Spinal cord (tissue), 9 donors: ENCODE measurements at regions not wholly inside any gene's neighbourhood (a gene's known extent, or its start where the extent isn't known, plus 50 kb on each side); places are given as distances from the start of the nearest gene placed in this dataset.
"Not testable (repeated sequence)": the region's sequence is repeated elsewhere in the genome, so short reads cannot be mapped to it uniquely, and the experiment has no call there.

Source experiments
- DNase-seq, 6 donors: peaks; one replicate each; pipeline versions ENCODE4 v3.0.0 to v3.0.0-alpha.2; 2013 to 2015; ENCODE audit warnings: low spot score in 6 of 6, low read depth in 4 of 6
- H3K27ac ChIP-seq: one replicate; pipeline ENCODE4 v1.5.1; 2013; ENCODE audit warnings: low read depth, low read length, control low read depth
- H3K27me3 ChIP-seq: one replicate; pipeline ENCODE4 v1.6.1; 2013; ENCODE audit warnings: low read length; ENCODE audit not compliant: control insufficient read depth, insufficient read depth
- H3K36me3 ChIP-seq: one replicate; pipeline ENCODE4 v1.6.1; 2013; ENCODE audit warnings: low read length; ENCODE audit not compliant: control insufficient read depth, insufficient read depth
- H3K4me1 ChIP-seq: one replicate; pipeline ENCODE4 v1.6.1; 2013; ENCODE audit warnings: low read length; ENCODE audit not compliant: control insufficient read depth, insufficient read depth
- H3K4me3 ChIP-seq: one replicate; pipeline ENCODE4 v1.5.1; 2013; ENCODE audit warnings: low read depth, low read length, control low read depth
- H3K9me3 ChIP-seq: one replicate; pipeline ENCODE4 v1.6.1; 2013; ENCODE audit warnings: low read length; ENCODE audit not compliant: control insufficient read depth, insufficient read depth
- WGBS: methylation state at CpG from one replicate; pipeline ENCODE4 v1.1.5; 2013; ENCODE audit warnings: missing lambda C conversion rate; ENCODE audit not compliant: insufficient coverage; 5-methylcytosine and 5-hydroxymethylcytosine counted together
- donor health status: healthy.

DNA sequence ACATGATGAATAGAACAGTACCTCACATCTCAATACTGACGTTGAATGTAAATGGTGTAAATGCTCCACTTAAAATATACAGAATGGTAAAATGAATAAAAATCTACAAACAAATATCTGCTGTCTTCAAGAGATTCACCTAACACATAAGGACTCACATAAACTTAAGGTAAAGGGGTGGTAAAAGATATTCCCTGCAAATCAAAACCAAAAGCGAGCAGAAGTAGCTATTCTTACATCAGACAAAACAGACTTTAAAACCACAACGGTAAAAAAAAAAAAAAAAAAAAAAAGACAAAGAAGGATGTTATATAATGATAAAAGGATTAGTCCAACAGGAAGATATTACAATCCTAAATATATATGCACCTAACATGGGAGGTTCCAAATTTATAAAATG, 214.0 kb upstream of the MAST4 start:
- H3K4me3 ChIP-seq = no peak overlapping the region
- no peak for DNase-seq
- H3K36me3 ChIP-seq = no peaks in the 10 kb centered on the region
- peaks cover 2% of the 10 kb centered on the region for H3K9me3 ChIP-seq
- WGBS = no CpG with 5 or more reads among the region's 3 CpGs
- H3K27ac ChIP-seq = no peak overlapping the region
- H3K27me3 ChIP-seq = no peaks in the 10 kb centered on the region
- H3K4me1 ChIP-seq = no peaks in the 10 kb centered on the region

DNA sequence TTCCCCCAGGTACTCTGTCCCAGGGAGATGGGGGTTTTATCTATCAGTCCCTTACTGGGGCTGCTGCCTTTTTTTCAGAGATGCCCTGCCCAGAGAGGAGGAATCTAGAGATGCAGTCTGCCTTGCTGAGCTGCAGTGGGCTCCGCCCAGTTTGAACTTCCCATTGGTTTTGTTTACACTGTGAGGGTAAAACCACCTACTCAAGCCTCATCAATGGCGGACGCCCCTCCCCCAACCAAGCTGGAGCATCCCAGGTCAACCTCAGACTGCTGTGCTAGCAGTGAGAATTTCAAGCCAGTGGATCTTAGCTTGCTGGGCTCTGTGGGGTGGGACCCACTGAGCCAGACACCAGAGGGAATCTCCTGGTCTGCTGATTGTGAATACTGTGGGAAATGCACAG, 191.0 kb upstream of the MAST4 start:
- H3K36me3 ChIP-seq, H3K4me3 ChIP-seq, H3K27ac ChIP-seq, H3K4me1 ChIP-seq, H3K27me3 ChIP-seq, H3K9me3 ChIP-seq, DNase-seq: not testable (repeated sequence)
- 79% methylated on average over 2 of the region's 3 CpGs for WGBS

DNA sequence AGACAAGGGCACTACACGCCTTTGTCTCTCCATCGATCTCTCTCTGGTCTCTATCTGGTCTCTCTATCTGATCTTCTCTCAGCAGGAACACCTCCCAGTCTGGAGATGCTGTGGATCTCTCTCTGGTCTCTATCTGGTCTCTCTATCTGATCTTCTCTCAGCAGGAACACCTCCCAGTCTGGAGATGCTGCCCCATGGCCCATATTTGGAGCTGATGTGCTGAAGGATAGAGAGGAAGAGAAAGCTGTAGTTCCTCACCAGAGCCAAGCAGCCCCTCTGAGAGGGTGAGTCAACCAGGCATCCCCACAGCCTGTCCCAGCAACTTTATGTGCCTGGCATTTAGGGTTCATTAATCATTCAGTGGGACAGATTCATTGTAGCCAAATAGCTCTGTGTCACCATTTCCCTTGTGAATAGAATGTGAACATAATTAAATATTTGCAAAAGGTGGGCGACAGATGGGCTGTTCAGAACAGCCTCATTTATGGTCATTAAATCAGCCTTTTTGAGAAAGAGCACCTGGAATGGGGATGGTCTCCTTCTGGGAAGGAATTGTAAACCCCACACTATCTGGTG, 189.3 kb upstream of the MAST4 start:
- 100% methylated on average over 1 of the region's 3 CpGs for WGBS
- H3K27me3 ChIP-seq = no peaks in the 10 kb centered on the region
- H3K4me1 ChIP-seq = no peaks in the 10 kb centered on the region
- no peak overlapping the region for H3K27ac ChIP-seq
- DNase-seq = peak in 1 of 6 donors; percentile 30
- H3K36me3 ChIP-seq = no peaks in the 10 kb centered on the region
- H3K4me3 ChIP-seq = no peak overlapping the region
- H3K9me3 ChIP-seq = no peaks in the 10 kb centered on the region

DNA sequence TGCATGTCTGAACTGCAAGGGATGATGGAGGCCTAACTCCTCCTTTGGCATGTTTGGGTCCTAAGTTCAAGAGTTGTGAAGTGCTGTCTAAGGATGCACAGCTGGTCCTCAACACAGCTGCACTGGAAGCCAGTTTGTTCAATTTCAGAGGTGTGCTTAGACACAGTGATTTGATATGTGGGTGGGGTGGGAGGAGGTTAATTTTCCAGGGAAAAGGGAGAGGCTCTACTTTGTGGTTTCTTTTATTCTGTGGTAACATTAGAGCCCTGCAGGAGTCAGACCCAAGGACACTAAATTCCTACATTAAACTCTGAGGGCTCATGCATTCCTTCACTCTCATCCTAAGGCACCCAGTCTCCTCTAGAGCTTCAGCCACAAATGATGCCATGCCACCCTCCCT, 188.4 kb upstream of the MAST4 start:
- no peaks in the 10 kb centered on the region for H3K4me1 ChIP-seq
- H3K9me3 ChIP-seq = no peaks in the 10 kb centered on the region
- DNase-seq = no peak
- no peaks in the 10 kb centered on the region for H3K27me3 ChIP-seq
- H3K36me3 ChIP-seq = no peaks in the 10 kb centered on the region
- H3K4me3 ChIP-seq = no peak overlapping the region
- no peak overlapping the region for H3K27ac ChIP-seq

DNA sequence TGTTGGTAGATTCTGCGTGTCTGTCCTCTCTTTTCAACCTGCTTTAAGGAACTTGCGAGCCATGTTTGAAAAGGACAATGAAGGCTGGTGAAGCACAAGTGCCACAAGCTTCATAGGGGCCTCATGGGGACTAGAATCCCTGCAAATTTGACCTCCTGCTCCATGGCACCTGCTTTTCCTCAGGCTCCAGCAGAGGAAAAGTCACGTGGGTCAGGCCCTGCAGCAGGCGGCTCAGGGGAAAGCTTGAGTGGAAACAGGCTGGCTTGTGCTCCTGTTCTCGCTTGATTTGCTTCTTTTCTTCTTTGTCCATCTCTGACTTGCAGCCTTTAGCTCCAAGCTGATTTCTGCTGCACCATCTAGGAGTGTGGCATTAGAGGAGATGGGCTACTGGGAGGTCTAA, 187.6 kb upstream of the MAST4 start:
- H3K4me1 ChIP-seq = no peaks in the 10 kb centered on the region
- DNase-seq = no peak
- WGBS = 81% methylated on average over 5 of the region's 5 CpGs
- H3K27ac ChIP-seq = no peak overlapping the region
- no peak overlapping the region for H3K4me3 ChIP-seq
- H3K27me3 ChIP-seq = no peaks in the 10 kb centered on the region
- H3K36me3 ChIP-seq = no peaks in the 10 kb centered on the region
- no peaks in the 10 kb centered on the region for H3K9me3 ChIP-seq

DNA sequence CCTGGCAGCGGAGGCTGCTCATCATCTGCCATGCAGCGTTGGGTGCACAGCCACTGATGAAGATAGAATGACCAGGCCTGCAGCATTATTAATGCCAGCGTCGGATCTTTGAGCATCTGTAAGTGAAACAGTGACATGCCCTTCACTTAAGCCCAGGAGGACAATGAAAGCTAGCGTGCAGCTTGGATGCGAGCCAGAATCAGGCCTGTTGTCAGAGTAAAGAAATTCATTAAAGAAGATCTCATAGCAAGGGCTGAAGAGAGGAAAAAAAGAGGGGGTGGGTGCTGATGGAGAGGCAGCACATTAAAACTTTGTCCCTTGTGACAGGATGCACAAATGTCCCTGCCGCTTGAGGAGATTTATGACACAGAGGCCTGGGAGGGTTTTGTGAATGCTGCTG, 186.1 kb upstream of the MAST4 start:
- WGBS = 14% methylated on average over 6 of the region's 7 CpGs
- Histone ChIP-seq H3K27ac (no peak overlapping the region), H3K9me3 (no peaks in the 10 kb centered on the region), H3K36me3 (no peaks in the 10 kb centered on the region), H3K27me3 (no peaks in the 10 kb centered on the region), H3K4me1 (no peaks in the 10 kb centered on the region), H3K4me3 (no peak overlapping the region)
- DNase-seq = peak in 3 of 6 donors; percentile 12 to 87 (median 25)

DNA sequence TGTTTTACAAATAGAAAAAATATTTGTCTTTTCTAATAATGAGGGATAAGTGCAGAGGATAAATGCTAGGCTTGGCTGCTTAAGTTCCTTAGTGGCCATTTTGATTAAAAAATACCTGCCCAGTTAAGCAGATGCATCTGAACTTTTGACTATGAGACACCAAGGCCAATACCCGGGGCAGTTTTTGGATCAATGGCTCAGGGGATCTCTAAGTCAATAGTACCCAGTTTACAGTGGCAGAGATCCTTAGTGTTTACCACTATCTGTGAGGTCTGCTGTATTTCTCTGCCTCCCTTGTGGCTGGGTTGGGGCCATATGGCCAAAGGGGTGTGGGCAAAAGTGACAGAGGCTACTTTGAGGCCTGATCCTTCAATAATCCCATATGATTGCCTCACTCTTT, 184.5 kb upstream of the MAST4 start:
- no peak for DNase-seq
- Histone ChIP-seq H3K36me3 (no peaks in the 10 kb centered on the region), H3K9me3 (no peaks in the 10 kb centered on the region), H3K4me1 (no peaks in the 10 kb centered on the region), H3K4me3 (no peak overlapping the region), H3K27ac (no peak overlapping the region), H3K27me3 (no peaks in the 10 kb centered on the region)
- WGBS = 91% methylated on average over 1 of the region's 1 CpG

DNA sequence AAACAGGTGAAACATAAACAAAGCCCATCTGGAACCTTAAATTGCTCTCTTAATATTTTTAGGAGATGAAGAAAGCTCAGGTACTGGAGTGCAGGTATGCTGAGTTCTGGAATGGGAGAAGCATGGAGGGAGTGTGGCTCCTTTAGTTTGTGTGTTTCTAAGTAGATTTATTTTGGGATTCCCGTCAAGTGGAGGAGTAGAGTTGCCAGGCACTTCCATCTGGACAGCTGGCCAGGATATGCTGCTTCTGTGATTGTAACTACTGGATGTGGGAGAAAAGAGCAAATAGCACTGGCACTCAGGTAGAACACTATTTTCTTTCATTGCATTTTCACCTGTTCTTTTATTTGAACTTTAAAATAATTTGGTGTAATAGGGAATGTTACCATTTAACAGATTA, 182.3 kb upstream of the MAST4 start:
- no peaks in the 10 kb centered on the region for H3K9me3 ChIP-seq
- 88% methylated on average over 1 of the region's 1 CpG for WGBS
- no peak for DNase-seq

DNA sequence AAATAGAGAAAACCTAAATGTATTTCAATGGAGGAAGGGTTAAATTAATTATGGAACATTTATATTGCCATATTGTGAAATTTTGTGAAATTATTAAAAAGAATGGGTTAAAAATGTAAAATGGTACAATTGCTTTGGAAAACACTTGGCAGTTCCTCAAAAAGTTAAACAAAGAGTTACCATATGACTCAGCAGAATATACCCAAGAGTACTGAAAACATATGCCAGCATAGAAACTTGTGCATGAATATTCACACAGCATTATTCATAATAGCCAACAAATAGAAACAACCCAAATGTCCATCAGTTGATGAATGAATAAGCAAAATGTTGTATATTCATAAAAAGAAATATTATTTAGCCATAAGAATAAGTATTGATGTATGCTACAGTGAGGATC, 181.0 kb upstream of the MAST4 start:
- Histone ChIP-seq H3K27me3 (no peaks in the 10 kb centered on the region), H3K4me3 (no peak overlapping the region), H3K36me3 (no peaks in the 10 kb centered on the region), H3K27ac (no peak overlapping the region), H3K9me3 (no peaks in the 10 kb centered on the region), H3K4me1 (no peaks in the 10 kb centered on the region)
- no peak for DNase-seq

More for the DNA sequence above, 182.3 kb upstream of the MAST4 start:
- H3K4me3 ChIP-seq = no peak overlapping the region
- H3K27ac ChIP-seq = no peak overlapping the region
- H3K36me3 ChIP-seq = no peaks in the 10 kb centered on the region
- no peaks in the 10 kb centered on the region for H3K27me3 ChIP-seq
- H3K4me1 ChIP-seq = no peaks in the 10 kb centered on the region

DNA sequence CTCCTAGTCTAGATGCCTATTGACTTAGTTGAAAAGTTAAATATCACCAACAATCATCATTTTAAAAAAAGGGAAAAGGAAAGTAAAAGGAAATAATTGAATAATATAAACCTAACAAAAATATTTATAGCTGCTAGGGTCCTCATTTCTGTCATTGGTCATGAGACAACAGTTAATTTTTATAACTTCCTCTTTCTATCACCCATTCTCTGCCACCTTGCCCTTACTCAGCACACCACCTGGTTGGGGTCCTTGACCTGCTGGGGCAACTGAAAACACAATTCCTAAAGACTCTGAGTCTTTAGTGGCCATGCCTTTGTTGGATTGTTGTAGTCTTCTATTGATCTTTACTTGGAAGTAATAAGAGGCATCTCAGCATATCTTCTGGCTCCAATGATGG, 179.5 kb upstream of the MAST4 start:
- no peak for DNase-seq
- Histone ChIP-seq H3K4me3 (no peak overlapping the region), H3K36me3 (no peaks in the 10 kb centered on the region), H3K4me1 (no peaks in the 10 kb centered on the region), H3K9me3 (no peaks in the 10 kb centered on the region), H3K27me3 (no peaks in the 10 kb centered on the region), H3K27ac (no peak overlapping the region)
